DMS79 treated with DMSO at 0.1 percent for 48 hours (cell line): ENCODE measurements at regions not wholly inside any gene's neighbourhood (a gene's known extent, or its start where the extent isn't known, plus 50 kb on each side); places are given as distances from the start of the nearest gene placed in this dataset.

Source experiments
- DNase-seq: peaks from one replicate; lab custom pipeline; 2025; lab: John Stamatoyannopoulos, UW

GRCh38 chr22:22075382-22076163 lies 93.0 kb upstream of the TOP3B start:
- DNase-seq, result no peak

- no peak for DNase-seq
These were observed 92.2 kb upstream of the TOP3B start for GRCh38 chr22:22074634-22075381.

GRCh38 chr22:22073769-22074561 lies 91.4 kb upstream of the TOP3B start:
- DNase-seq, result no peak

- no peak for DNase-seq
These were observed 89.7 kb upstream of the TOP3B start for GRCh38 chr22:22072169-22072836.

GRCh38 chr22:22071455-22071854 lies 88.9 kb upstream of the TOP3B start:
- no peak for DNase-seq

GRCh38 chr22:22070371-22070824 lies 87.8 kb upstream of the TOP3B start:
- DNase-seq, result no peak

DNA sequence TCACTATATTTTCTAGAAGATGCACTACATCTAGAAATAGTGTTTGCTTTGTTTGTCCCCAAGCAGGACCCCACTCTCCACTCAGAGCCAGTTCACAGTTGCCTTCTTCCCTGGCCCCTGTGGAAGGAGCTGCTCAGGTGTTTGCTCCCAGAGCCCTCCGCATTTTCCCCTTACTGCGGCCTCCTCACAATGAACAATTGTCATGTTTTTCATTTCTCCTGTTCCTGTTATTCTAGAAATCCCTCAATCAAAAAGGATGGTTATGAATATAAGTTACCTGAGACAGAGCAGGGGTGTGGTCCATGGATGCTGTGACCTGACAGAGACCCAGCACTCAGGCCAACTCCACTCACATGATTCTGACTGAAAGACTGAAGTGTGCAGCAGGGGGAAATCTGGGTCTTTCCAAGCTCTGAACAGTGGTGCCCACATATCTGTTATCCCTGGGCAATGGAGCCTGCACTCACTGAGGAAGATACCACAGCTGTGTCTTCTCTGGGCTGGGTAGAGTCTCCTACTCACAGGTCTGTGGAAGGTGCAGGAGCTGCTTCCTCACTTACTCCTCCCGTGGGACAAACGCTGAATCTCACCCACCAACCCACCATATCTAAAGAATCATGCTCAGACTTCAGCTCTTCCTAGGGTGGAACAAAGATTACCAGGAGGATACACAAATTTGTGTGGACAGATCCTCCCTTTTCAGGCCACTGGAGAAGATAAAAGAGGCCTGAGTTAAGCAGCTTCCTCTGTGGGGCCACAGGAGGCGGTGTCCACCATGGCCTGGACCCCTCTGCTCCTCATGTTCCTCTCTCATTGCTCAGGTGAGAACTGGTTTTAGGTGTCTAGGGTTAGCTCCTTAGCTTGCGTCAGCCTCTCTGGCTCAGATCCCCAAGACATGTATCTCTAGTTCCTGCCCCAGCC lies 87.1 kb upstream of the TOP3B start:
- no peak for DNase-seq

- DNase-seq, result no peak
These were observed 86.1 kb upstream of the TOP3B start for GRCh38 chr22:22068657-22069056.

GRCh38 chr22:22068025-22068424 lies 85.4 kb upstream of the TOP3B start:
- no peak for DNase-seq

GRCh38 chr22:22067192-22067591 lies 84.6 kb upstream of the TOP3B start:
- DNase-seq, result no peak

DNA sequence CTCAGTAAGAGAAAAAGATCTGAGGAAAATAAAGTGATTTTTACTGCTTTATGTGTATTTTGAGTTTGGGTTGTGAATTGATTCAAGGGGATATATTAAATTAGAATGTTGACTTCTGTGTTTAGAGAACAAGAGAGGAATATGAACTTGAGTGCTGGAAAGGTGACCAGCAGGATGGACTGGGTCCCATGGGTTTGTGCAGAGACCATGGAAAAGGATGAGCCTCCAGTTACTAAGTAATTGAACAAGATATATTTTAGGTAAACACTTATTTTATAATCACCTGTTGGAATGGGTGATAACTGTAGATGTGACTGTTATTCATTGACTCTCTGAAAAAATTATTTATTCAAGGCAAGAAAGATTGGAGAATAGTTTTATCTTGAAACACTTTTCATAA lies 82.0 kb upstream of the TOP3B start:
- DNase-seq, result no peak

- no peak for DNase-seq
These were observed 79.8 kb upstream of the TOP3B start for GRCh38 chr22:22062306-22062793.

- no peak for DNase-seq
These were observed 78.8 kb upstream of the TOP3B start for GRCh38 chr22:22061085-22062077.

DNA sequence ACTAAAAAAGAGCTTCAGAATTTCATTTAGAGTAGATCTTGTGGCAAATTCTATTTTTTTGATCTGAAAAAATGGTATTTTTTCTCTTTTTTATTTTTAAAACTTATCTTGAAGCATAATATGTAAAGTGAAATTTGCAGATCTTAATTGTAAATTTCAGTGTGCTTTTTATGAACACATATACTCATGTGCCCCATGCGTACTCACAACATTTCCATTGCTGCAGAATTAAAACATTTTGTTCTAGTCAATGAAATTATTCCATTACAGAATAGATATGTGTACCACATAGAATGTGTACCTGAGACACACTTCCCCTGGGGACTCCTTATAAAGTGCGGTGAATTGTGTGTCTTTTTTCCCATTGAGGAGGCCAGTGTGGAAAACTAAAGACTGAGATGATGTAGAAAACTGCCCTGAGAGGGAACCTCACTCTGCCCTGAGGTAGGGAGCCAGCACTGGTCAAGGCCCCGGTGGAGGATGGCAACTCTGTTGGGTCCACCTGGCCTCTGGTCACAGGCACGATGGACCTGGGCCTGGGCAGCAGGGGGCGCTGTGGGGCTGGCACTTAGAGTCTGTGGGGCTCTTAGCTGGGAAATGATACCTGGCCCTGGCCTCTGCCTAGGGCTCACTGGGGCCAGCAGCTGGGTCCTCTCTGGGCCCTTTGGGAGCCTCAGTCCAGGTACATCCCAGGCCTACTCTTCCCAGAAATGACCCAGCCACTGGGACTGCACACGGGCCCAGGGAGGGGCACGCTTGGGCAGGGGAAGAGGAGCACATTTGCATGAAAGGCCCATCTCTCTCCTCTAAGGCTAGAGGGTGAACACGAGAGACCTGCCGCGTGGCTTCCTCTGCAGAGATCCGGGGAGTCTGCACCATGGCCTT lies 77.9 kb upstream of the TOP3B start:
- no peak for DNase-seq

DNA sequence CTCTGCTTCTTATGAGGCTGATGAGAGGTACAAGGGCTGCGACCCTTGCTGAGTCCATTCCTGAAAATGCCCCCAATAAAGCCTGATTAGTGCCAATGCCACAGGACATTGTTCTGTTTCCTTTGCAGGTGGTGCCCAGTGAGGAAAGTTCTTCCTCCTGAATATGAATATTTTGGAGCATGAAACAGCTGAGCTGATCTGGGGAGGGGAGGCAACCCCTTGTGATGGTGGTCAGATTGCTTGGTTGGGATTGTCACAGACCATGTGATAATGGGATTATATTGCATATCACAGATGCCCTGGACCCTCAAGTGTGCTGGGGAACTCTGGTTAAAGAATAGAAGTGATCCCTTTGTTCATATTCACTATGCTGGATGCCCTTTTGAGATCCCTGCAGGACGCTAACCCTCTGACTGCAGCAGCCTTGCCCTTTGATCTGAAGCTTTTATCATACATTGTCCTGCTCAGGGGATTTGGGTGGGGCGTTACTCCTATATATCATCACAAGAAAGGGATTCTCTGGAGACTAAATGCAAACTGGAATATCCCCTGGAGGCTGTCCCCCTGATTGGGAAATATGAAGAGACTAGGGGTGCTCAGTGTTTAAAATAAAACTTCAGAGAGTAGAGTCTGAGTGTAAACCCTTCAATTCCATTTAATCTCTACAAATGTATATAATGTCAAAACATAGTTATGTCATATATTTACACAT lies 76.9 kb upstream of the TOP3B start:
- no peak for DNase-seq

DNA sequence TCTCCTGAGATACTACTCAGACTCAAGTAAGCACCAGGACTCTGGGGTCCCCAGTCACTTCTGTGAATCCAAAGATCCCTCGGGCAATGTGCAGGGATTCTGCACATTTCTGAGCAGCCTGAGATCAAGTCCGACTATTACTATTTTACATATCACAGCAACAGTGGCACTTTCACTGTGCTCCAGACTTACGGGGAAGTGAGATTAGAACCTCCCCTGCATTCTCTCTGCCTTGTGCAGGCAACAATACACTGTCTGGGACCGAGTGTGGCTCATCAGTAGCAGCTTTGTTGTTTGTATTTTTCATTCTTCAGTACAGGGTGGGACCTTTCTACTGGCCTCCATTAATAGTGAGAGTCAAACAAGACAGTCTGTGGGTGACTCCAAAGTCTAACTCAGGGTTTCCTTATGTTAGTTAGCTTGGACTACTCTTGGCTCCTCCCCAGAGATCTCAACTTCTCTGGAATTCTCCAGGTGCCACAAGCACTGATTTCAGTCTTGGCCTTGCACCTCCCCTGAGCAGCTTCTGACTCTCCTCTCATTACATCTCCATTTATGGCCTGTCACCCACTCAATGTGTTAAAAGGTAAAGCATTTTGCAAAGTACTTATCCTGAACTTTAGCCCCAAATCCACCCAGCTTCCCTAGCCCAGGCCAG lies 76.2 kb upstream of the TOP3B start:
- no peak for DNase-seq
